ENCODE measurements at regions not wholly inside any gene's neighbourhood (a gene's known extent, or its start where the extent isn't known, plus 50 kb on each side); places are given as distances from the start of the nearest gene placed in this dataset.
"Not testable (repeated sequence)": the region's sequence is repeated elsewhere in the genome, so short reads cannot be mapped to it uniquely, and the experiment has no call there.

GRCh38 chrX:113492895-113493294 lies 652.3 kb upstream of the AMOT start:
- Histone ChIP-seq H4K20me1 (ENCODE audit: low read length) (no peaks in the 10 kb centered on the region), H3K4me2 (ENCODE audit: low read length) (no peak overlapping the region), H3K4me3 (ENCODE audit: low read length) (no peak overlapping the region), H3K4me1 (ENCODE audit: insufficient read depth, low read length) (no peaks in the 10 kb centered on the region), H3K27ac (ENCODE audit: low read length) (no peak overlapping the region), H3K27me3 (ENCODE audit: low read length) (no peaks in the 10 kb centered on the region), H3K79me2 (ENCODE audit: low read length) (no peaks in the 10 kb centered on the region), H3K9me3 (ENCODE audit: low read length) (no peaks in the 10 kb centered on the region), H3K36me3 (ENCODE audit: low read depth, low read length) (no peaks in the 10 kb centered on the region), H3K9me2 (replicated peaks; ENCODE audit: low read length) (no peaks in the 10 kb centered on the region), H2AFZ (ENCODE audit: low read length) (no peak overlapping the region), H3F3A (ENCODE audit: low read length, unreplicated experiment) (no peaks in the 10 kb centered on the region), H3K9ac (ENCODE audit: low read length) (no peak overlapping the region)
- ChIA-PET POLR2A (ENCODE audit: unreplicated experiment) (no interaction called here), CTCF (no interaction called here)
- intact Hi-C loops (cut with micrococcal nuclease), result no loop called here
- DNase-seq (no peak), ATAC-seq (no peak)
- BruUV-seq (replicated peaks), result no TSS peak
- TF ChIP-seq EZH2phosphoT487 (IDR thresholded peaks at IDR 0.05; ENCODE audit: borderline replicate concordance, low read length), result no peak
- no peak for TF ChIP-seq EZH2 (IDR thresholded peaks at IDR 0.05; ENCODE audit: low read length, unreplicated experiment)
- no peak for TF ChIP-seq CTCF (conservative IDR thresholded peaks at IDR 0.05; ENCODE audit: low read depth, low read length)

GRCh38 chrX:113473418-113473817 lies 632.8 kb upstream of the AMOT start:
- Histone ChIP-seq H3K27ac (ENCODE audit: low read length) (no peak overlapping the region), H3K4me2 (ENCODE audit: low read length) (no peak overlapping the region), H3K79me2 (ENCODE audit: low read length) (no peaks in the 10 kb centered on the region), H3K9ac (ENCODE audit: low read length) (no peak overlapping the region), H3K9me2 (replicated peaks; ENCODE audit: low read length) (no peaks in the 10 kb centered on the region), H3K4me1 (ENCODE audit: insufficient read depth, low read length) (no peaks in the 10 kb centered on the region), H3K36me3 (ENCODE audit: low read depth, low read length) (no peaks in the 10 kb centered on the region), H3K9me3 (ENCODE audit: low read length) (no peaks in the 10 kb centered on the region), H4K20me1 (ENCODE audit: low read length) (no peaks in the 10 kb centered on the region), H3K4me3 (ENCODE audit: low read length) (no peak overlapping the region), H2AFZ (ENCODE audit: low read length) (no peak overlapping the region), H3K27me3 (ENCODE audit: low read length) (no peaks in the 10 kb centered on the region), H3F3A (ENCODE audit: low read length, unreplicated experiment) (no peaks in the 10 kb centered on the region)
- ChIA-PET POLR2A (ENCODE audit: unreplicated experiment) (no interaction called here), CTCF (no interaction called here)
- TF ChIP-seq EZH2 (IDR thresholded peaks at IDR 0.05; ENCODE audit: low read length, unreplicated experiment), result no peak
- no peak for TF ChIP-seq CTCF (conservative IDR thresholded peaks at IDR 0.05; ENCODE audit: low read depth, low read length)
- TF ChIP-seq EZH2phosphoT487 (IDR thresholded peaks at IDR 0.05; ENCODE audit: borderline replicate concordance, low read length), result no peak
- no peak for DNase-seq
- intact Hi-C loops (cut with micrococcal nuclease), result no loop called here
- no TSS peak for BruUV-seq (replicated peaks)
- no peak for ATAC-seq

- CTCF ChIA-PET; H3K27me3 ChIP-seq (ENCODE audit: low read length); H3F3A ChIP-seq (ENCODE audit: low read length, unreplicated experiment); BruUV-seq (replicated peaks); DNase-seq; H3K4me2 ChIP-seq (ENCODE audit: low read length); H3K9ac ChIP-seq (ENCODE audit: low read length); POLR2A ChIA-PET (ENCODE audit: unreplicated experiment); H3K36me3 ChIP-seq (ENCODE audit: low read depth, low read length); H3K79me2 ChIP-seq (ENCODE audit: low read length); ATAC-seq; H3K9me3 ChIP-seq (ENCODE audit: low read length); H3K4me3 ChIP-seq (ENCODE audit: low read length); H3K4me1 ChIP-seq (ENCODE audit: insufficient read depth, low read length); H3K9me2 ChIP-seq (replicated peaks; ENCODE audit: low read length); H2AFZ ChIP-seq (ENCODE audit: low read length); H3K27ac ChIP-seq (ENCODE audit: low read length); intact Hi-C loops (cut with micrococcal nuclease); H4K20me1 ChIP-seq (ENCODE audit: low read length): not testable (repeated sequence)
These were observed 632.4 kb upstream of the AMOT start for GRCh38 chrX:113473015-113473414.
